GM18499 (cell line): ENCODE measurements at regions not wholly inside any gene's neighbourhood (a gene's known extent, or its start where the extent isn't known, plus 50 kb on each side); places are given as distances from the start of the nearest gene placed in this dataset.

Source experiments
- ATAC-seq: cut with Tn5 transposase; IDR thresholded peaks from one replicate; pipeline ENCODE4 v1.9.1; 2021; ENCODE audit warnings: moderate number of reproducible peaks; ENCODE audit not compliant: insufficient read depth, unreplicated experiment

- no peak for ATAC-seq
Observed at GRCh38 chr5:5979377-5979760, 399.0 kb downstream of the MED10 start.

GRCh38 chr5:5978501-5979376, 399.6 kb downstream of the MED10 start:
- ATAC-seq, result no peak

- ATAC-seq, result no peak
Observed at GRCh38 chr5:5971203-5971602, 407.1 kb downstream of the MED10 start.

- no peak for ATAC-seq
Observed at GRCh38 chr5:5969942-5970483, 408.3 kb downstream of the MED10 start.

GRCh38 chr5:5968981-5969380, 409.4 kb downstream of the MED10 start:
- ATAC-seq, result no peak

- ATAC-seq, result no peak
Observed at GRCh38 chr5:5967944-5968343, 410.4 kb downstream of the MED10 start.

- no peak for ATAC-seq
Observed at GRCh38 chr5:5967373-5967772, 411.0 kb downstream of the MED10 start.

GRCh38 chr5:5965132-5965531, 413.2 kb downstream of the MED10 start:
- ATAC-seq, result no peak

- ATAC-seq, result no peak
Observed at GRCh38 chr5:5964347-5964746, 414.0 kb downstream of the MED10 start.

- ATAC-seq, result no peak
Observed at GRCh38 chr5:5957737-5958136, 420.6 kb downstream of the MED10 start.

- no peak for ATAC-seq
Observed at GRCh38 chr5:5954275-5954598, 424.1 kb downstream of the MED10 start.

- no peak for ATAC-seq
Observed at GRCh38 chr5:5953584-5954274, 424.6 kb downstream of the MED10 start.

GRCh38 chr5:5951953-5952352, 426.4 kb downstream of the MED10 start:
- no peak for ATAC-seq

GRCh38 chr5:5950658-5951057, 427.7 kb downstream of the MED10 start:
- ATAC-seq, result no peak

GRCh38 chr5:5941486-5941885, 436.9 kb downstream of the MED10 start:
- no peak for ATAC-seq

GRCh38 chr5:5939759-5940370, 438.5 kb downstream of the MED10 start:
- ATAC-seq, result no peak

- no peak for ATAC-seq
Observed at GRCh38 chr5:5933651-5934050, 444.7 kb downstream of the MED10 start.

GRCh38 chr5:5932824-5933223, 445.5 kb downstream of the MED10 start:
- no peak for ATAC-seq

GRCh38 chr5:5930561-5930960, 447.8 kb downstream of the MED10 start:
- no peak for ATAC-seq

- ATAC-seq, result no peak
Observed at GRCh38 chr5:5929291-5930020, 448.9 kb downstream of the MED10 start.

GRCh38 chr5:5925191-5925590, 453.2 kb downstream of the MED10 start:
- ATAC-seq, result no peak
